ENCODE measurements at regions not wholly inside any gene's neighbourhood (a gene's known extent, or its start where the extent isn't known, plus 50 kb on each side); places are given as distances from the start of the nearest gene placed in this dataset.

GRCh38 chr6:54784011-54784410 is 62.6 kb upstream of the FAM83B start:
- Histone ChIP-seq H3K27me3 (no peaks in the 10 kb centered on the region), H3K36me3 (no peaks in the 10 kb centered on the region), H3K9me3 (no peaks in the 10 kb centered on the region), H3K4me1 (no peaks in the 10 kb centered on the region), H3K27ac (no peak overlapping the region), H3K4me3 (no peak overlapping the region)
- ATAC-seq (ENCODE audit: low FRiP score in 2 of 2), result no peak
- DNase-seq, result no peak
- 52 to 71% methylated on average over 2 of the region's 2 CpGs for WGBS, 2 donors
- TF ChIP-seq POLR2AphosphoS5 (IDR thresholded peaks at IDR 0.05), result no peak
- no peak for TF ChIP-seq EP300 (IDR thresholded peaks at IDR 0.05)
- TF ChIP-seq POLR2A (IDR thresholded peaks at IDR 0.05), result no peak
- TF ChIP-seq, protein P1, sequence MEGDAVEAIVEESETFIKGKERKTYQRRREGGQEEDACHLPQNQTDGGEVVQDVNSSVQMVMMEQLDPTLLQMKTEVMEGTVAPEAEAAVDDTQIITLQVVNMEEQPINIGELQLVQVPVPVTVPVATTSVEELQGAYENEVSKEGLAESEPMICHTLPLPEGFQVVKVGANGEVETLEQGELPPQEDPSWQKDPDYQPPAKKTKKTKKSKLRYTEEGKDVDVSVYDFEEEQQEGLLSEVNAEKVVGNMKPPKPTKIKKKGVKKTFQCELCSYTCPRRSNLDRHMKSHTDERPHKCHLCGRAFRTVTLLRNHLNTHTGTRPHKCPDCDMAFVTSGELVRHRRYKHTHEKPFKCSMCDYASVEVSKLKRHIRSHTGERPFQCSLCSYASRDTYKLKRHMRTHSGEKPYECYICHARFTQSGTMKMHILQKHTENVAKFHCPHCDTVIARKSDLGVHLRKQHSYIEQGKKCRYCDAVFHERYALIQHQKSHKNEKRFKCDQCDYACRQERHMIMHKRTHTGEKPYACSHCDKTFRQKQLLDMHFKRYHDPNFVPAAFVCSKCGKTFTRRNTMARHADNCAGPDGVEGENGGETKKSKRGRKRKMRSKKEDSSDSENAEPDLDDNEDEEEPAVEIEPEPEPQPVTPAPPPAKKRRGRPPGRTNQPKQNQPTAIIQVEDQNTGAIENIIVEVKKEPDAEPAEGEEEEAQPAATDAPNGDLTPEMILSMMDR (IDR thresholded peaks at IDR 0.05), result no peak

GRCh38 chr6:54786154-54786553 is 60.4 kb upstream of the FAM83B start:
- Histone ChIP-seq H3K4me1 (no peaks in the 10 kb centered on the region), H3K27ac (no peak overlapping the region), H3K9me3 (no peaks in the 10 kb centered on the region), H3K4me3 (no peak overlapping the region), H3K27me3 (no peaks in the 10 kb centered on the region), H3K36me3 (no peaks in the 10 kb centered on the region)
- ATAC-seq (ENCODE audit: low FRiP score in 2 of 2), result no peak
- WGBS, 2 donors, result 79 to 84% methylated on average over 2 of the region's 2 CpGs
- no peak for DNase-seq
- no peak for TF ChIP-seq EP300 (IDR thresholded peaks at IDR 0.05)
- TF ChIP-seq POLR2AphosphoS5 (IDR thresholded peaks at IDR 0.05), result no peak
- no peak for TF ChIP-seq POLR2A (IDR thresholded peaks at IDR 0.05)
- TF ChIP-seq, protein P1 (IDR thresholded peaks at IDR 0.05), result no peak

- Histone ChIP-seq H3K36me3 (no peaks in the 10 kb centered on the region), H3K4me3 (no peak overlapping the region), H3K4me1 (no peaks in the 10 kb centered on the region), H3K27me3 (no peaks in the 10 kb centered on the region), H3K27ac (no peak overlapping the region), H3K9me3 (no peaks in the 10 kb centered on the region)
- 82 to 88% methylated on average over 1 of the region's 1 CpG for WGBS, 2 donors
- DNase-seq, result no peak
- ATAC-seq (ENCODE audit: low FRiP score in 2 of 2), result no peak
- TF ChIP-seq, protein P1 (IDR thresholded peaks at IDR 0.05), result no peak
- no peak for TF ChIP-seq POLR2A (IDR thresholded peaks at IDR 0.05)
- TF ChIP-seq POLR2AphosphoS5 (IDR thresholded peaks at IDR 0.05), result no peak
- no peak for TF ChIP-seq EP300 (IDR thresholded peaks at IDR 0.05)
These were observed 58.7 kb upstream of the FAM83B start for GRCh38 chr6:54787825-54788224.

Small RNA genes lying in the stretch of these regions (small RNA-seq; reads per million reads assigned to genes)
- gene RNU6-1023P, result 0 reads per million in 4 donors

Measured in upper lobe of left lung (tissue), 6 donors.